ENCODE measurements at regions not wholly inside any gene's neighbourhood (a gene's known extent, or its start where the extent isn't known, plus 50 kb on each side); places are given as distances from the start of the nearest gene placed in this dataset.

- Histone ChIP-seq H3K27me3 (ENCODE audit: control insufficient read depth in 3 of 3, insufficient read depth in 3 of 3, low read length in 3 of 3) (no peaks in the 10 kb centered on the region), H3K9me3 (ENCODE audit: control insufficient read depth in 2 of 2, insufficient read depth in 1 of 2, low read depth in 1 of 2, low read length in 1 of 2) (no peaks in the 10 kb centered on the region), H3K27ac (ENCODE audit: low read depth in 1 of 3, low read length in 2 of 3) (no peak overlapping the region), H3K4me1 (ENCODE audit: control insufficient read depth in 3 of 3, insufficient read depth in 2 of 3, low read depth in 1 of 3, low read length in 2 of 3) (no peaks in the 10 kb centered on the region), H3K36me3 (ENCODE audit: control insufficient read depth in 3 of 3, insufficient read depth in 2 of 3, low read depth in 1 of 3, low read length in 3 of 3) (no peaks in the 10 kb centered on the region), H3K4me3 (ENCODE audit: low read depth in 1 of 3, low read length in 3 of 3) (no peak overlapping the region)
- no peak for FAIRE-seq
- 90 to 92% (median 90%) methylated on average over 16 of the region's 16 CpGs for WGBS, 3 donors
- no peak for DNase-seq
Observed at GRCh38 chr5:3031733-3032378, 280.4 kb upstream of the IRX2 start.

GRCh38 chr5:3030511-3031165 is 279.2 kb upstream of the IRX2 start:
- Histone ChIP-seq H3K36me3 (ENCODE audit: control insufficient read depth in 3 of 3, insufficient read depth in 2 of 3, low read depth in 1 of 3, low read length in 3 of 3) (no peaks in the 10 kb centered on the region), H3K4me3 (ENCODE audit: low read depth in 1 of 3, low read length in 3 of 3) (no peak overlapping the region), H3K27me3 (ENCODE audit: control insufficient read depth in 3 of 3, insufficient read depth in 3 of 3, low read length in 3 of 3) (no peaks in the 10 kb centered on the region), H3K9me3 (ENCODE audit: control insufficient read depth in 2 of 2, insufficient read depth in 1 of 2, low read depth in 1 of 2, low read length in 1 of 2) (no peaks in the 10 kb centered on the region), H3K4me1 (ENCODE audit: control insufficient read depth in 3 of 3, insufficient read depth in 2 of 3, low read depth in 1 of 3, low read length in 2 of 3) (no peaks in the 10 kb centered on the region), H3K27ac (ENCODE audit: low read depth in 1 of 3, low read length in 2 of 3) (no peak overlapping the region)
- no peak for DNase-seq
- no peak for FAIRE-seq
- 84 to 87% (median 85%) methylated on average over 20 to 21 of the region's 21 CpGs for WGBS, 3 donors

- DNase-seq, result no peak
- 82 to 90% (median 89%) methylated on average over 9 of the region's 9 CpGs for WGBS, 3 donors
- FAIRE-seq, result no peak
Observed at GRCh38 chr5:3029396-3029795, 277.9 kb upstream of the IRX2 start.

GRCh38 chr5:3027866-3028635 is 276.6 kb upstream of the IRX2 start:
- Histone ChIP-seq H3K27me3 (ENCODE audit: control insufficient read depth in 3 of 3, insufficient read depth in 3 of 3, low read length in 3 of 3) (no peaks in the 10 kb centered on the region), H3K4me1 (ENCODE audit: control insufficient read depth in 3 of 3, insufficient read depth in 2 of 3, low read depth in 1 of 3, low read length in 2 of 3) (no peaks in the 10 kb centered on the region), H3K27ac (ENCODE audit: low read depth in 1 of 3, low read length in 2 of 3) (no peak overlapping the region), H3K4me3 (ENCODE audit: low read depth in 1 of 3, low read length in 3 of 3) (no peak overlapping the region), H3K9me3 (ENCODE audit: control insufficient read depth in 2 of 2, insufficient read depth in 1 of 2, low read depth in 1 of 2, low read length in 1 of 2) (no peaks in the 10 kb centered on the region), H3K36me3 (ENCODE audit: control insufficient read depth in 3 of 3, insufficient read depth in 2 of 3, low read depth in 1 of 3, low read length in 3 of 3) (no peaks in the 10 kb centered on the region)
- WGBS, 3 donors, result 78 to 79% (median 78%) methylated on average over 23 of the region's 23 CpGs
- FAIRE-seq (no peak), DNase-seq (no peak)

More at GRCh38 chr5:3029396-3029795, 277.9 kb upstream of the IRX2 start:
- H3K4me1 ChIP-seq (ENCODE audit: control insufficient read depth in 3 of 3, insufficient read depth in 2 of 3, low read depth in 1 of 3, low read length in 2 of 3), result no peaks in the 10 kb centered on the region
- no peaks in the 10 kb centered on the region for H3K9me3 ChIP-seq (ENCODE audit: control insufficient read depth in 2 of 2, insufficient read depth in 1 of 2, low read depth in 1 of 2, low read length in 1 of 2)
- no peaks in the 10 kb centered on the region for H3K27me3 ChIP-seq (ENCODE audit: control insufficient read depth in 3 of 3, insufficient read depth in 3 of 3, low read length in 3 of 3)
- H3K4me3 ChIP-seq (ENCODE audit: low read depth in 1 of 3, low read length in 3 of 3), result no peak overlapping the region
- no peaks in the 10 kb centered on the region for H3K36me3 ChIP-seq (ENCODE audit: control insufficient read depth in 3 of 3, insufficient read depth in 2 of 3, low read depth in 1 of 3, low read length in 3 of 3)
- no peak overlapping the region for H3K27ac ChIP-seq (ENCODE audit: low read depth in 1 of 3, low read length in 2 of 3)

- Histone ChIP-seq H3K27me3 (ENCODE audit: control insufficient read depth in 3 of 3, insufficient read depth in 3 of 3, low read length in 3 of 3) (no peaks in the 10 kb centered on the region), H3K36me3 (ENCODE audit: control insufficient read depth in 3 of 3, insufficient read depth in 2 of 3, low read depth in 1 of 3, low read length in 3 of 3) (no peaks in the 10 kb centered on the region), H3K4me3 (ENCODE audit: low read depth in 1 of 3, low read length in 3 of 3) (no peak overlapping the region), H3K4me1 (ENCODE audit: control insufficient read depth in 3 of 3, insufficient read depth in 2 of 3, low read depth in 1 of 3, low read length in 2 of 3) (no peaks in the 10 kb centered on the region), H3K27ac (ENCODE audit: low read depth in 1 of 3, low read length in 2 of 3) (no peak overlapping the region), H3K9me3 (ENCODE audit: control insufficient read depth in 2 of 2, insufficient read depth in 1 of 2, low read depth in 1 of 2, low read length in 1 of 2) (no peaks in the 10 kb centered on the region)
- FAIRE-seq (no peak), DNase-seq (no peak)
- 75 to 85% (median 78%) methylated on average over 17 of the region's 17 CpGs for WGBS, 3 donors
Observed at GRCh38 chr5:3027185-3027865, 275.8 kb upstream of the IRX2 start.

- Histone ChIP-seq H3K27ac (ENCODE audit: low read depth in 1 of 3, low read length in 2 of 3) (no peak overlapping the region), H3K9me3 (ENCODE audit: control insufficient read depth in 2 of 2, insufficient read depth in 1 of 2, low read depth in 1 of 2, low read length in 1 of 2) (no peaks in the 10 kb centered on the region), H3K36me3 (ENCODE audit: control insufficient read depth in 3 of 3, insufficient read depth in 2 of 3, low read depth in 1 of 3, low read length in 3 of 3) (no peaks in the 10 kb centered on the region), H3K4me3 (ENCODE audit: low read depth in 1 of 3, low read length in 3 of 3) (no peak overlapping the region), H3K27me3 (ENCODE audit: control insufficient read depth in 3 of 3, insufficient read depth in 3 of 3, low read length in 3 of 3) (no peaks in the 10 kb centered on the region), H3K4me1 (ENCODE audit: control insufficient read depth in 3 of 3, insufficient read depth in 2 of 3, low read depth in 1 of 3, low read length in 2 of 3) (no peaks in the 10 kb centered on the region)
- FAIRE-seq, result no peak
- DNase-seq, result no peak
- 79 to 92% (median 80%) methylated on average over 7 of the region's 7 CpGs for WGBS, 3 donors
Observed at GRCh38 chr5:3026651-3027050, 275.2 kb upstream of the IRX2 start.

DNA sequence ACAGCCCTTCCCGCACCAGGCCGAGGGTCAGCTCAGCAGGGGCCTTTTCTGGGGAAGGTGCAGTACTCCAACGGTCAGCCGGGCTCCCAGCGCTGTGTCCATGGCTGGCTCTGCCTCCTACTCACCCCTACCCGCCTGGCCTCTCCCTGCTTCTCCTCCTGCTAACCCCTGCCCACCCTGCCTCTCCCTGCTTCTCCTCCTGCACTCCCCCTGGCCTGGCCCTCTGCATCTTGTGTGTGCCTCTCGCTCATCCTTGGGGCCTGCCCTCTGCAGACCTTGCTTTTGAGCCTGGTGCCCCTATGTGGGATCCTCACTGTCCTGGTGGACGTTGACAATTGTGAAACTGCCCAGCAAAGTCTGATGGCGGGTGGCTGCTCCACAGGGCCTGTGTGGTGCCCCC is 274.6 kb upstream of the IRX2 start:
- no peak for FAIRE-seq
- DNase-seq, result no peak

GRCh38 chr5:3025392-3025791 is 273.9 kb upstream of the IRX2 start:
- no peak for DNase-seq
- no peaks in the 10 kb centered on the region for H3K4me1 ChIP-seq (ENCODE audit: control insufficient read depth in 3 of 3, insufficient read depth in 2 of 3, low read depth in 1 of 3, low read length in 2 of 3)
- H3K27me3 ChIP-seq (ENCODE audit: control insufficient read depth in 3 of 3, insufficient read depth in 3 of 3, low read length in 3 of 3), result no peaks in the 10 kb centered on the region
- H3K4me3 ChIP-seq (ENCODE audit: low read depth in 1 of 3, low read length in 3 of 3), result no peak overlapping the region
- no peak overlapping the region for H3K27ac ChIP-seq (ENCODE audit: low read depth in 1 of 3, low read length in 2 of 3)
- WGBS, 3 donors, result 77 to 91% (median 90%) methylated on average over 11 of the region's 11 CpGs
- H3K36me3 ChIP-seq (ENCODE audit: control insufficient read depth in 3 of 3, insufficient read depth in 2 of 3, low read depth in 1 of 3, low read length in 3 of 3), result no peaks in the 10 kb centered on the region
- no peaks in the 10 kb centered on the region for H3K9me3 ChIP-seq (ENCODE audit: control insufficient read depth in 2 of 2, insufficient read depth in 1 of 2, low read depth in 1 of 2, low read length in 1 of 2)
- FAIRE-seq, result no peak

More for the DNA sequence above, 274.6 kb upstream of the IRX2 start:
- WGBS, 3 donors, result 69 to 81% (median 74%) methylated on average over 9 of the region's 9 CpGs
- H3K4me1 ChIP-seq (ENCODE audit: control insufficient read depth in 3 of 3, insufficient read depth in 2 of 3, low read depth in 1 of 3, low read length in 2 of 3), result no peaks in the 10 kb centered on the region
- no peaks in the 10 kb centered on the region for H3K27me3 ChIP-seq (ENCODE audit: control insufficient read depth in 3 of 3, insufficient read depth in 3 of 3, low read length in 3 of 3)
- H3K4me3 ChIP-seq (ENCODE audit: low read depth in 1 of 3, low read length in 3 of 3), result no peak overlapping the region
- H3K9me3 ChIP-seq (ENCODE audit: control insufficient read depth in 2 of 2, insufficient read depth in 1 of 2, low read depth in 1 of 2, low read length in 1 of 2), result no peaks in the 10 kb centered on the region
- no peak overlapping the region for H3K27ac ChIP-seq (ENCODE audit: low read depth in 1 of 3, low read length in 2 of 3)
- no peaks in the 10 kb centered on the region for H3K36me3 ChIP-seq (ENCODE audit: control insufficient read depth in 3 of 3, insufficient read depth in 2 of 3, low read depth in 1 of 3, low read length in 3 of 3)

Data from small intestine (tissue), 7 donors.